NT2/D1 (cell line): ENCODE measurements at regions not wholly inside any gene's neighbourhood (a gene's known extent, or its start where the extent isn't known, plus 50 kb on each side); places are given as distances from the start of the nearest gene placed in this dataset.

Experiments used
- SUZ12 ChIP-seq: IDR thresholded peaks from 2 replicates; pipeline ENCODE4 v1.6.1; 2011; ENCODE audit not compliant: insufficient read length, insufficient read depth; ENCODE audit errors: extremely low read depth
- ZNF274 ChIP-seq: IDR thresholded peaks from 2 replicates; pipeline ENCODE4 v1.6.1; 2011; ENCODE audit warnings: mild to moderate bottlenecking, low read depth, low read length

GRCh38 chr7:113408999-113409398 is 290.6 kb upstream of the SMIM30 start:
- no peak for TF ChIP-seq SUZ12
- TF ChIP-seq ZNF274, result no peak
